HPDE6-E6E7 (cell line): ENCODE measurements at regions not wholly inside any gene's neighbourhood (a gene's known extent, or its start where the extent isn't known, plus 50 kb on each side); places are given as distances from the start of the nearest gene placed in this dataset.
"Not testable (repeated sequence)": the region's sequence is repeated elsewhere in the genome, so short reads cannot be mapped to it uniquely, and the experiment has no call there.

Experiments used
- DNase-seq: peaks from one replicate; pipeline ENCODE4 v3.0.0; 2011; ENCODE audit warnings: missing footprints; ENCODE audit errors: extremely low spot score

DNA sequence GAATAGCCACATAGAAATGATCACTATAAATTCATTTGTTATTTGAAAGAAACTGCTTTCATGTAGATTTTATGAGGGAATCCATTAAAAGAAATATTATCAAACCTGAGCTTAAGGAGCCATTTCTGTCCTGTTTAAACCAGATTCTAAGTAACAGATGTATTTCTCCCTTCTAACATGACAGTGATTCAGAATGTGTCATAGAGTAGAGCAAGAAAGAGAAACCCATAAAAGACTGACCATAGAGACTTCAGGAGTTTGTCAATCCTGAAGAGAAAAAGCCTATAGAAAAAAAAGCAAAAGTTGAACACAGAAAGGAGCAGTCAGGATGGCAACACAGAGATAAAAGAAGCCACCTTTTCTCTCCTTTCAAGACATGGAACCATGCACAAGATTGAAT, 390.6 kb downstream of the PRIM2 start:
- DNase-seq: peak; percentile 2

- peak; percentile 12 for DNase-seq
Observed at GRCh38 chr6:57722546-57722945, 405.1 kb downstream of the PRIM2 start.

DNA sequence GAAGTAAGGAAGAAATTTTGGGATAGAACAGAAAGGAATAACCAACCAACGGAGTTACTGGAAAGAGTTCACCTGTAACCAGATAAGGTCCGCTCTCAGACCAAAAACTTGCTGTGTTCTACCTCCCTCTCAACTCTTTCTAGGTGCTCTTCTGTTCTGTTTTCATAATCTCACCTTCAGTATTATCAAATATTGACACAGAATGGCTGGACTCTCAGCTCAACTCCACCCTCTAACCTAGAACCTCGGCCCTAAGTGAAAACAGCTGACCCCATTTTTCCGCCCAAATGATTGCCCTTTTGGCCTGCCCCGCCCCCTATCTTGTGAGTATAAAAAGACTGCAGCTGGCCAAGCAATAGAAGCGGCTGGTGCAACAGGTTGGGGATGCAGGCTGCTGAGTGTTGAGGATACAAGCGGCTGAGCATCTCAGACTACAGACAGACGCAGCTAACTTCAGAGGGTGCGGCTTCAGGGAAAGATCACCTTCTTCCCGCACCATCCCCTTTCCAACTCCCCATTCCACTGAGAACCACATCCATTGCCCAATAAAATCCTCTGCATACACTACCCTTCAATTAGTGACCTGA, 406.5 kb downstream of the PRIM2 start:
- DNase-seq: not testable (repeated sequence)

GRCh38 chr6:57729407-57729806, 412.0 kb downstream of the PRIM2 start:
- not testable (repeated sequence) for DNase-seq

DNA sequence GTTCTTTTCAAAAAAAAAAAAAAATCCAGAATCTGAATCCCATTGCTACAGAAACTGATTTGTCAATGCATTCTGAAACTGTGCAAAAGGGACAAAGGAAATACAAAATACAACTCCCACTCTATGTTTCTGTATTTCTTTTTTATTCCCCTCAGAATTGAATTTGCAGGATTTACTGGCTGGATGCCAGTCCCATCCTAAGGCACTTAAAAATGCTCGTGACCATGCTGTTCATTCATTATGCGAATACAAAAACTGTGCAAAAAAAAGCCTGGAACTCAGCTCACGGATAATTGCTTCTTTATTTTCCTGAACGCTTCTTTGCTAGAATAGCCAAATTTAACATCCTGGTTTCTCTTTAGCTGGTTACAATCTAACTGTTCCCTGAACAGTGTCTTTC, 413.3 kb downstream of the PRIM2 start:
- not testable (repeated sequence) for DNase-seq

DNA sequence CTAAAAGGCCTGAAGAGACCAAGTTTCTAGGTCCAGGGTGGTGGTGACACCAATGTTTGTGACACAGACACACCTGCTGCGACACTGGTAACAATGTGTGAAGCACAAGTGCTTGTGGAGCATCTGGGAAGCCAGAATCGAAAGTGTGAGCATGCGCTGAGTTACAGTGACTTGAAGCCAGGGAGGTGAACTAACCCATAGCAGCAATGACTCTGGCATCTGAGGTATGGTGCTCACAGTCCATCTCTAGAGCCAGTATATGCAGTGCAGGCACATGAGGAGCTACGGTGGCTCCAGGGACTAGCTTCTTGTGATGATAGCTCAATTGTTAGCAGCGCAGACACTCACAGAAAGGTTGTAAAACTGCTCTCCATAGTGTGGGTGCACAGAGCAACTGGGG, 430.3 kb downstream of the PRIM2 start:
- DNase-seq: not testable (repeated sequence)

DNA sequence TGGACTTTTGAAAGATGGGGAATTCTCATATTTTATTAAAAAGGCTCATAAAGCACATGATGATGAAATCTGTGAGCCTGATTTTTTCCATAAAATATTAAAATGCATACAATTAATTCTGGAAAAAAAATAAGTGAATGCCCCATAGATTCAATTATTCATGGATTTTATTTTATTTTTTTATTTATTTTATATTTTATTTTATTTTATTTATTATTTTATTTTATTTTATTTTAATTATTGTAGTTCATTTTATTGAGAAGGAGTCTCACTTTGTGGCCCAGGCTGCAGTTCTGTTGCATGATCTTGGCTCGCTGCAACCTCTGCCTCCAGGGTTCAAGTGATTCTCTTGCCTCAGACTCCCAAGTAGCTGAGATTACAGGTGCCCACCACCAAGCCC, 442.4 kb downstream of the PRIM2 start:
- DNase-seq: not testable (repeated sequence)

DNA sequence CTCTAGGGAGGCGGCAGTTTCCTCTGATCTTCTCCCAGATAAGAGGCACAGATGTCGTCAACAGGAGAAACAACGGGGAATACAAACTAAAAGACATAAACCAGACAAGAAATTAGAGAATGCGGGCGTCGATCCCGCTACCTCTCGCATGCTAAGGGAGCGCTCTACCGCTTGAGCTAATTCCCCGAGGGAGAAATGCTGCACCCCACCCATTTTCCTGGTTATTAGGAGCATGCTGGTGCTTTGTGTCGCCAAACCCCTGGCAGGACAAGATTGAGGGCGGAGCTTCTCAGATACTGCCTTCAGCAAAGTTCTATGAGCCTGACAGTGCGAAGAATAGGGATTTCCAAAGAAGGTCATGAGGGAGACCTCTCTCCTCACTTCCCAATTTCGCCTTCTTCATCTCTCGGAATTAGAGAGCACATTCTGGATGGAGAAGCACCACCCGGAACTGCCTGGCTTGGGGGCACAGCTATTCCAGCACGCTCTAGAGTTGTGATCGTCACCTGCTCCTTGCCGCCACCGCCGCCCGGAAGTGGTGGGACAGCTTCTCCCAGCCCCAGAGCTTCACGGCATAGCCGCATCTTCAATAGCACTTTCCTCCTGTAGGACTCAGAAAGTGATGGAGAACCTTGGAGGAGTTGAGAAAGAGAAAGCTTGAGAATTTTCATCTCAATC, 475.4 kb downstream of the PRIM2 start:
- peak; percentile 6 for DNase-seq

DNA sequence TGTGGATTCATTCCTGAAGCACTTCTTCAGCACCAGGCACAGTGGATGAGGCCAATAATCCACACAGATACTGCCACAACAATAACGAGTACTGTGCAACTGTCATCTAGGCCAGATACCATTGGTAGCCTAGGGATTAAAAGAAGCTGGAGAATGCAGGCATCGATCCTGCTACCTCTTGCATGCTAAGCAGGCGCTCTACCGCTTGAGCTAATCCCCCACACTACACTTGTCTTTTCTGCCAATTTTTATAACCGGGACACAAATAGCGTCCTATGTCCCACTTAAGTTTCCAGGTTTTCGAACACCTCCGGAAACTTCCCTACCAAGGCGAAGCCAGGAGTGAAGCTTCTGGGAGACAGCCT, 475.9 kb downstream of the PRIM2 start:
- DNase-seq: not testable (repeated sequence)

DNA sequence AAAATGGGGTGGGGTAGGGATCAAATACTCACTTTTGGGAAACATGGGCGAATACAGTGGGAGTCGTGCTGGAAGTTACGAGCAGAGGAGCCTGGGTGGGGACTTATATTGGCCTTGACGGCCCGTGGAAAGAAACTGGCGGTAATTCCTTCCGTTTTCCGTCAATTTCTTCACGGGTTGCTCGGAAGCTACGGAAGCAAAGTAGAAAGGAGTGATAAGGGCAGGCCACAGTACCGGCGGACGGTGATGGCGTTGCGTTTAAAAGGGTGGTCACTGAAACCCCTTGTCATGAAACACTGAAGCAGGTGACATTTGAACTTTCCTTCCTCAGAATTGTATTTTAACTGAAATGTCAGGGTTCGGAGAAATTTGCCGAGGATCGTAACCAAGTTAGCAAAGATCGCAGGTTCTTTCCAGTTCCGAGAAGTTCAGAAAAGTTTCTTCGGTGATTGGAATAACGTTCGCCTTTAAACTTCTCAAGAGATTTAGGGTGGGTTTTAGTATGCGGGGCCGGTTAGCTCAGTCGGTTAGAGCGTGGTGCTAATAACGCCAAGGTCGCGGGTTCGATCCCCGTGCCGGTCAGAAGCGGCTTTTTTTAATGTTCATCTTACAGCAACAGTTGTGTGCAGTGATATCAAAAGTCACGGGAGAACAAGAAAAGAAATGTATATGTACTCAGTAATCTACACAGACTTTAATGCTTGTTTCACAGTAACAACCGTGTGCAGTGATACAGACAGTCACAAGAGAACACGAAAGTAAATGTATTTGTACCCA, 482.5 kb downstream of the PRIM2 start:
- DNase-seq: peak; percentile 17

DNA sequence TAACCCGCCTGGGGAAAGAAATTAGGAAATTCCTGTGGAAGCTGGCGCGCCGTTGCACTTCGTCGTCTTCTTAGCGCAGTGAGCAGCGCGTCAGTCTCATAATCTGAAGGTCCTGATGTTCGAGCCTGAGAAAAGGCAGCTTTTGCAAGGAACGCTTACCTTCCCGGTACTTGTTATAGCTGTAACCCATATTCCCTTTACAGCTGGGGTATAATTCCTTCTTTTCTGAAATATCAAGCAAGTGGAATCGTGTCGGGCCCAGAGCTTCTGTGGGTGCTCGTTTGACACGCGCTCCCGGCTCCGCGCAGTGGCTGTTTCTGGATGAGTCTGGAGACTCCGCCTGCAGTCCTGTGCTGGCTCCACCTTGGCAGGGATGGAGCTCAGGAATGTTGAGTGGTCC, 491.2 kb downstream of the PRIM2 start:
- DNase-seq: peak; percentile 25

DNA sequence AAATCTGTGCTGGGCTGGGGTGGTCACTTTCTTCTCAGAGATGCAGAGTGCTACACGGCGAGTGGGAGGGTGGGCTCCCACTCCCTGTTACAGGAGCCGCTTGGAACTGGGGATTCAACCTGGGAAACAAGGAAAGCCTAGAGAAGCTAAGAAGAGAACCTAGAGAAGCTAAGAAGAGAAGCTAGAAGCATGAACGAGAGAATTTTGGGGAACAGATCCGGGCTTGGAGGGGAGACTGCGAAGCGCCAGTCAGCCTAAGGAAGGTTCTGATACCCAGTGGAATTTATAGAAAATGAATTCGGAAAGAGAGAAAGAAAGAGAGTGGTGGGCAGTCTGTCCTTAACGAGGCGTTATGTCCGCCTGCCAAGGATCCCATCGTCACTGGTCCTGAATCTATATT, 492.0 kb downstream of the PRIM2 start:
- not testable (repeated sequence) for DNase-seq

DNA sequence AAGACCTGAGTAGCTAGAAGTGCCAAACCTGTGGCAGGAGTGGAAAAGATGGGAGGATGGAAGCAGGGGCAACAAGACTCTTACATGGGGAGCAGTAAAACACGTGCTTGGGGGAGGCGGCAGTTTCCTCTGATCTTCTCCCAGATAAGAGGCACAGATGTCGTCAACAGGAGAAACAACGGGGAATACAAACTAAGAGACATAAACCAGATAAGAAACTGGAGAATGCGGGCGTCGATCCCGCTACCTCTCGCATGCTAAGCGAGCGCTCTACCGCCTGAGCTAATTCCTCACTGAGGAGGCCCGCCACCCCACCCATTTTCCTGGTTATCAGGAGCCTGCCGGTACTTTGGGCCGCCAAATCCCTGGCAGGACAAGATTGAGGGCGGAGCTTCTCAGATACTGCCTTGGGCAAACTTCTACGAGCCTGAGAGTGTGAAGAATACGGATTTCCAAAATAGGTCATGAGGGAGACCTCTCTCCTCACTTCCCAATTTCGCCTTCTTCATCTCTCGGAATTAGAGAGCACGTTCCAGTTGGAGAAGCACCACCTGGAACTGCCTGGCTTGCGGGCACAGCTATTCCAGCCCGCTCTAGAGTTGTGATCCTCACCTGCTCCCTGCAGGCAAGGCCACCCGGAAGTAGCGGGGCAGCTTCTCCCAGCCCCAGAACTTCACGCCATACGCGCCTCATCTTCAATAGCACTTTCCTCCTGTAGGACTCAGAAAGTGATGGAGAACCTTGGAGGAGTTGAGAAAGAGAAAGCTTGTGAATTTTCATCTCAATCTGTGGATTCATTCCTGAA, 496.0 kb downstream of the PRIM2 start:
- DNase-seq: peak; percentile 17

DNA sequence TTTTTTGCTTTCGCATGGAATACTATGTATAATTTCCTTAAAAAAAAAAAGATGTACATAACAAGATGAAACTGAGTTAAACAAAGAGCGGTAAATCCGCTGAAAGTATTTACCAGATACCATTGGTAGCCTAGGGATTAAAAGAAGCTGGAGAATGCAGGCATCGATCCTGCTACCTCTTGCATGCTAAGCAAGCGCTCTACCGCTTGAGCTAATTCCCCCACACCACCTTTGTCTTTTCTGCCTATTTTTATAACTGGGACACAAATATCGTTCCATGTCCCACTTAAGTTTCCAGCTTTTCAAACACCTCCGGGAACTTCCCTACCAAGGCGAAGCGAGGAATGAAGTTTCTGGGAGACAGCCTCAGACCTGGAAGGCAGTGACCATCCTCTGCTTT, 498.4 kb downstream of the PRIM2 start:
- DNase-seq: not testable (repeated sequence)

- DNase-seq: not testable (repeated sequence)
Observed at GRCh38 chr6:57821325-57821724, 503.9 kb downstream of the PRIM2 start.

DNA sequence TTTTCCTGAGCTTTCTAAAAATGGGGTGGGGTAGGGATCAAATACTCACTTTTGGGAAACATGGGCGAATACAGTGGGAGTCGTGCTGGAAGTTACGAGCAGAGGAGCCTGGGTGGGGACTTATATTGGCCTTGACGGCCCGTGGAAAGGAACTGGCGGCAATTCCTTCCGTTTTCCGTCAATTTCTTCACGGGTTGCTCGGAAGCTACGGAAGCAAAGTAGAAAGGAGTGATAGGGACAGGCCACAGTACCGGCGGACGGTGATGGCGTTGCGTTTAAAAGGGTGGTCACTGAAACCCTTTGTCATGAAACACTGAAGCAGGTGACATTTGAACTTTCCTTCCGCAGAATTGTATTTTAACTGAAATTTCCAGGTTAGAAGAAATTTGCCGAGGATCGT, 505.0 kb downstream of the PRIM2 start:
- DNase-seq: not testable (repeated sequence)

GRCh38 chr6:57822896-57823358, 505.5 kb downstream of the PRIM2 start:
- peak; percentile 5 for DNase-seq

GRCh38 chr6:57837622-57838209, 520.3 kb downstream of the PRIM2 start:
- not testable (repeated sequence) for DNase-seq

- not testable (repeated sequence) for DNase-seq
Observed at GRCh38 chr6:57841551-57841950, 524.1 kb downstream of the PRIM2 start.

GRCh38 chr6:57853745-57854407, 536.4 kb downstream of the PRIM2 start:
- DNase-seq: peak; percentile 32
